H9 (cell line): ENCODE measurements at regions not wholly inside any gene's neighbourhood (a gene's known extent, or its start where the extent isn't known, plus 50 kb on each side); places are given as distances from the start of the nearest gene placed in this dataset.
"Not testable (repeated sequence)": the region's sequence is repeated elsewhere in the genome, so short reads cannot be mapped to it uniquely, and the experiment has no call there.

ENCODE experiments used
- DNase-seq: peaks from one replicate; pipeline ENCODE4 v3.0.0-alpha.2; 2017
- H2AFZ ChIP-seq: one replicate; pipeline ENCODE4 v1.6.1; 2013; ENCODE audit warnings: mild to moderate bottlenecking, low read length, control low read depth, moderate library complexity
- H2AK5ac ChIP-seq: 2 replicates; pipeline ENCODE4 v1.6.1; 2013; ENCODE audit warnings: low read length, control low read depth, mixed read lengths; ENCODE audit not compliant: insufficient read length
- H2BK120ac ChIP-seq: one replicate; pipeline ENCODE4 v1.6.1; 2013; ENCODE audit warnings: low read depth, mild to moderate bottlenecking, low read length, control low read depth, inconsistent platforms; ENCODE audit not compliant: poor library complexity, severe bottlenecking
- H2BK12ac ChIP-seq: 2 replicates; pipeline ENCODE4 v1.6.1; 2013; ENCODE audit warnings: low read length, control low read depth, mixed read lengths, low read depth; ENCODE audit not compliant: insufficient read length
- H2BK15ac ChIP-seq: 2 replicates; pipeline ENCODE4 v1.6.1; 2013; ENCODE audit warnings: low read depth, low read length, control low read depth
- H2BK20ac ChIP-seq: one replicate; pipeline ENCODE4 v1.6.1; 2013; ENCODE audit warnings: low read depth, mild to moderate bottlenecking, low read length, control low read depth, inconsistent platforms; ENCODE audit not compliant: poor library complexity, severe bottlenecking
- H2BK5ac ChIP-seq: 2 replicates; pipeline ENCODE4 v1.6.1; 2013; ENCODE audit warnings: low read length, control low read depth, mixed read lengths; ENCODE audit not compliant: insufficient read length
- H3K14ac ChIP-seq: 2 replicates; pipeline ENCODE4 v1.6.1; 2013; ENCODE audit warnings: low read length, control low read depth; ENCODE audit not compliant: insufficient read depth
- H3K18ac ChIP-seq: 2 replicates; pipeline ENCODE4 v1.6.1; 2013; ENCODE audit warnings: low read depth, mild to moderate bottlenecking, mixed read lengths, low read length, control low read depth; ENCODE audit not compliant: insufficient read length
- H3K23ac ChIP-seq: 2 replicates; pipeline ENCODE4 v1.6.1; 2013; ENCODE audit warnings: low read length, control low read depth, mixed read lengths, low read depth; ENCODE audit not compliant: insufficient read length
- H3K23me2 ChIP-seq: 2 replicates; pipeline ENCODE4 v1.6.1; 2013; ENCODE audit warnings: low read depth, mild to moderate bottlenecking, mixed read lengths, low read length, control low read depth; ENCODE audit not compliant: insufficient read length, poor library complexity, severe bottlenecking
- H3K27ac ChIP-seq: 2 replicates; pipeline ENCODE4 v1.5.1; 2013; ENCODE audit warnings: low read length, control low read depth, mixed read lengths, low read depth; ENCODE audit not compliant: insufficient read length
- H3K27me3 ChIP-seq: 2 replicates; pipeline ENCODE4 v1.6.1; 2013; ENCODE audit warnings: low read length, control low read depth, inconsistent platforms; ENCODE audit not compliant: insufficient read depth
- H3K4ac ChIP-seq: 2 replicates; pipeline ENCODE4 v1.6.1; 2013; ENCODE audit warnings: low read depth, mild to moderate bottlenecking, control low read depth, inconsistent platforms, low read length, moderate library complexity
- H3K4me1 ChIP-seq: 2 replicates; pipeline ENCODE4 v1.6.1; 2013; ENCODE audit warnings: low read length, control low read depth, inconsistent platforms; ENCODE audit not compliant: insufficient read depth
- H3K4me2 ChIP-seq: 2 replicates; pipeline ENCODE4 v1.6.1; 2013; ENCODE audit warnings: low read length, control low read depth, mixed read lengths; ENCODE audit not compliant: insufficient read length, insufficient read depth
- H3K56ac ChIP-seq: 2 replicates; pipeline ENCODE4 v1.6.1; 2013; ENCODE audit warnings: low read depth, mild to moderate bottlenecking, mixed read lengths, low read length, control low read depth; ENCODE audit not compliant: insufficient read length
- H3K79me1 ChIP-seq: 2 replicates; pipeline ENCODE4 v1.6.1; 2013; ENCODE audit warnings: low read depth, mild to moderate bottlenecking, moderate library complexity, low read length, control low read depth, inconsistent platforms; ENCODE audit not compliant: insufficient read depth, poor library complexity, severe bottlenecking
- H3K79me2 ChIP-seq: 2 replicates; pipeline ENCODE4 v1.6.1; 2013; ENCODE audit warnings: low read length, control low read depth, inconsistent platforms; ENCODE audit not compliant: insufficient read depth
- H3K9ac ChIP-seq: 2 replicates; pipeline ENCODE4 v1.6.1; 2013; ENCODE audit warnings: low read length, control low read depth, mixed read lengths; ENCODE audit not compliant: insufficient read length; ENCODE audit errors: extremely low read depth
- H3K9me3 ChIP-seq: one replicate; pipeline ENCODE4 v1.6.1; 2013; ENCODE audit warnings: low read depth, low read length, inconsistent platforms; ENCODE audit not compliant: control insufficient read depth
- H3T11ph ChIP-seq: one replicate; pipeline ENCODE4 v1.6.1; 2013; ENCODE audit warnings: mild to moderate bottlenecking, low read length, control low read depth, inconsistent platforms
- H4K20me1 ChIP-seq: one replicate; pipeline ENCODE4 v1.6.1; 2013; ENCODE audit not compliant: control insufficient read depth, insufficient read length, insufficient read depth
- H4K5ac ChIP-seq: 2 replicates; pipeline ENCODE4 v1.6.1; 2013; ENCODE audit warnings: low read depth, mild to moderate bottlenecking, mixed read lengths, low read length, control low read depth; ENCODE audit not compliant: insufficient read length
- H4K8ac ChIP-seq: replicated peaks from 2 replicates; pipeline ENCODE4 v1.6.1; 2013; ENCODE audit warnings: low read length, control low read depth, mixed read lengths, low read depth; ENCODE audit not compliant: insufficient read length
- H4K91ac ChIP-seq: 2 replicates; pipeline ENCODE4 v1.6.1; 2013; ENCODE audit warnings: low read depth, mild to moderate bottlenecking, moderate library complexity, mixed read lengths, low read length, control low read depth; ENCODE audit not compliant: insufficient read length
- H3K27ac Mint-ChIP-seq, 3 experiments: 2 replicates in 2 of 3; 3 replicates in 1 of 3; pipeline ENCODE4 v1.8.0; 2020 to 2021; ENCODE audit warnings: mixed read lengths in 3 of 3, mild to moderate bottlenecking in 1 of 3, moderate library complexity in 1 of 3
- H3K27me3 Mint-ChIP-seq: 2 replicates; pipeline ENCODE4 v1.8.0; 2021; ENCODE audit warnings: low read depth, mild to moderate bottlenecking, moderate library complexity, mixed read lengths
- H3K36me3 Mint-ChIP-seq, 3 experiments: 2 replicates in 2 of 3; 3 replicates in 1 of 3; pipeline ENCODE4 v1.8.0; 2020 to 2021; ENCODE audit warnings: low read depth in 3 of 3, mixed read lengths in 3 of 3; ENCODE audit not compliant: insufficient read depth in 1 of 3
- H3K4me1 Mint-ChIP-seq, 2 experiments: 2 replicates each; pipeline ENCODE4 v1.8.0; 2020; ENCODE audit warnings: mixed read lengths in 2 of 2
- H3K4me3 Mint-ChIP-seq, 2 experiments: 2 replicates in 1 of 2; 3 replicates in 1 of 2; pipeline ENCODE4 v1.8.0; 2020 to 2021; ENCODE audit warnings: mild to moderate bottlenecking in 2 of 2, mixed read lengths in 2 of 2, moderate library complexity in 1 of 2
- H3K9me3 Mint-ChIP-seq, 2 experiments: 2 replicates in 1 of 2; 3 replicates in 1 of 2; pipeline ENCODE4 v1.8.0; 2020; ENCODE audit warnings: mild to moderate bottlenecking in 2 of 2, mixed read lengths in 2 of 2, moderate library complexity in 1 of 2
- WGBS: extraction: QIAGEN DNeasy Blood & Tissue Kit; methylation state at CpG from one replicate; pipeline ENCODE4 v1.1.7; 2013; ENCODE audit warnings: missing lambda C conversion rate, low lambda C conversion rate, mixed read lengths; ENCODE audit not compliant: insufficient read length; ENCODE audit errors: extremely low coverage; 5-methylcytosine and 5-hydroxymethylcytosine counted together

DNA sequence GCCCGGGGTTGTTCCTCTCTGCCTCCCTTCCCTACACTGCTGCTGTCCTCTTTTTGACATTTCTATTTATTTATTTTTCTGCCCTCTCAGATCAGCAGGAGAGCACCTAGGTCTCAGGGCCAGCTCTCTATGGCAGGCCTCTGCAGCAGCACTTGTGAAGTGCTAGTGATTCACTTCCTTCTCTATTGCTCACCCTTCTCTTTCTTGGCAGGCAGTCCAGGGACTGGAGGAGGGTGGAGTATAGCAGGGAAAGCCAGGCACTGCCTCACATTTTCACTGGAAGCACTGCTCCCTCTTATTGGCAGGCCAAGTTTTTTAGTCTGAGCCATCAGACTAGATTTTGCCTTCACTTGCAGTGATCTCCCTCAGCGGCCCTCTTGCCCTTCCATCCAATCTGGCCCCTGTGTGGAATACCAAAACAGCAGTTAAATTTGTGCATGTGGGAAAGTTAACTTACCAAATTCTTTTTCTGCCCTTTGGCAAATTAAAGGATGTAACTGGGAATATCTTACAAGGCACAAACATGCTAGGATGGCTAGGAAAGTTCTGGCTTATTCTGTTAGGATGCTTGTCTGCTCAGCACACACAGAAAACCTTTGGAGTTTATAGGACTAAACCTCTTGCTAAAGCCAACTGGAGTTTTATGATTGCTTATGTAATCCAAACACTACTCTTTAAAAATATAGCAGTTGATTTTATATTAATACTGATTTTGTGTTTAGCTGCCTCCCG lies 847.6 kb downstream of the TTLL7 start:
- H3K36me3 Mint-ChIP-seq, DNase-seq: not testable (repeated sequence)

DNA sequence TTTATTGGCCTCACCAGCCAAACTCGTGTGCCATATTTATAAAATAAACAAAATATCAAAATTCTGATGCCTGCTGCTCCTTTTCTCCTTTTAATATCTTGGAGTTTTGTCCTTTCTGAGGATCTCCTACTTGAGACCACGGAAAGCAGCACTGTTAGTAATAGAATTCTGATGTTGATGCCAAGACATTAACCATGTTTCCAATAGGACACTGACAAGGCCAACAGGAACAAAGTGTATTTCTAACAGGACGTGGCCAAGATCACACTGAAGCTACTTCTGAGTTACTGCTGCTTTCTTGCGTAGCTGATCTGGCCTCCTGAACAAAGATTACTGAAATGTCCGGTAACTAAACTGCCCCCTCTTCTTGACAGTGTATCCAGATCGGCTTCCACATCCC lies 848.5 kb downstream of the TTLL7 start:
- H3K56ac ChIP-seq, H2BK5ac ChIP-seq, H2BK120ac ChIP-seq, H4K8ac ChIP-seq, H4K5ac ChIP-seq, H3K9me3 Mint-ChIP-seq, H3K36me3 Mint-ChIP-seq, H3K4me2 ChIP-seq, H3K14ac ChIP-seq, H3K27ac ChIP-seq, H3K4ac ChIP-seq, H2BK12ac ChIP-seq, H3T11ph ChIP-seq, H3K9me3 ChIP-seq, H3K18ac ChIP-seq, H3K79me2 ChIP-seq, H3K23me2 ChIP-seq, H2BK15ac ChIP-seq, H3K4me1 Mint-ChIP-seq, H4K91ac ChIP-seq, H3K79me1 ChIP-seq, H3K9ac ChIP-seq, H2AK5ac ChIP-seq, H2AFZ ChIP-seq, H3K4me1 ChIP-seq, H4K20me1 ChIP-seq, H3K4me3 Mint-ChIP-seq, H2BK20ac ChIP-seq, H3K23ac ChIP-seq, DNase-seq, H3K27me3 ChIP-seq, H3K27me3 Mint-ChIP-seq: not testable (repeated sequence)
- no CpG with 5 or more reads among the region's 6 CpGs for WGBS
- peak overlapping the region in 2 of 3 experiments; percentile 21 to 70; a peak in 2 of 7 replicates for H3K27ac Mint-ChIP-seq

More for the DNA sequence above, 847.6 kb downstream of the TTLL7 start:
- not testable (repeated sequence) for H3K14ac ChIP-seq, H3K27me3 Mint-ChIP-seq, H4K5ac ChIP-seq, H3K27ac ChIP-seq, H2BK120ac ChIP-seq, H3K79me2 ChIP-seq, H3K4ac ChIP-seq, H3K56ac ChIP-seq, H4K91ac ChIP-seq, H3K18ac ChIP-seq, H4K8ac ChIP-seq, H3K9me3 Mint-ChIP-seq, H3K4me2 ChIP-seq, H2BK20ac ChIP-seq, H3K27me3 ChIP-seq, H2BK15ac ChIP-seq, H2AFZ ChIP-seq, H3K23me2 ChIP-seq, H3K4me3 Mint-ChIP-seq, H3K4me1 Mint-ChIP-seq, H3K79me1 ChIP-seq, H3K4me1 ChIP-seq, H3K9ac ChIP-seq, H2BK12ac ChIP-seq, H3T11ph ChIP-seq, H3K9me3 ChIP-seq, H2BK5ac ChIP-seq, H3K23ac ChIP-seq, H4K20me1 ChIP-seq, H2AK5ac ChIP-seq
- no CpG with 5 or more reads among the region's 3 CpGs for WGBS
- peak overlapping the region in 1 of 3 experiments; percentile 44; a peak in 1 of 7 replicates for H3K27ac Mint-ChIP-seq
